CD14-positive monocyte (primary cell): ENCODE measurements at regions not wholly inside any gene's neighbourhood (a gene's known extent, or its start where the extent isn't known, plus 50 kb on each side); places are given as distances from the start of the nearest gene placed in this dataset.

Experiments
- DNase-seq, 3 donors: peaks; one replicate each; pipeline ENCODE4 v3.0.0-alpha.2; 2011 to 2022
- H2AFZ ChIP-seq: 2 replicates; pipeline ENCODE4 v1.6.0; 2012; ENCODE audit warnings: mild to moderate bottlenecking, low read depth, low read length, inconsistent platforms; ENCODE audit not compliant: insufficient read depth, poor library complexity, severe bottlenecking
- H3K27ac ChIP-seq, 2 donors: 1 replicate in 1 of 2; 2 replicates in 1 of 2; pipeline ENCODE4 v1.5.1; 2012 to 2013; ENCODE audit warnings: low read length in 2 of 2, control low read depth in 1 of 2, inconsistent platforms in 1 of 2, low read depth in 1 of 2, mild to moderate bottlenecking in 1 of 2
- H3K27me3 ChIP-seq, 2 donors: one replicate each; pipeline versions ENCODE4 v1.6.0 to v1.6.1; 2011 to 2013; ENCODE audit warnings: low read length in 2 of 2; ENCODE audit not compliant: control insufficient read depth in 2 of 2, insufficient read depth in 2 of 2
- H3K36me3 ChIP-seq, 2 donors: replicated peaks in 1 of 2; 1 replicate in 1 of 2; 2 replicates in 1 of 2; pipeline versions ENCODE4 v1.5.1 to v1.6.1; 2012 to 2013; ENCODE audit warnings: low read length in 2 of 2, control low read depth in 1 of 2, inconsistent platforms in 1 of 2, mild to moderate bottlenecking in 1 of 2; ENCODE audit not compliant: insufficient read depth in 2 of 2, control insufficient read depth in 1 of 2
- H3K4me1 ChIP-seq, 2 donors: 1 replicate in 1 of 2; 2 replicates in 1 of 2; pipeline versions ENCODE4 v1.5.1 to v1.6.1; 2012 to 2013; ENCODE audit warnings: low read length in 2 of 2, control low read depth in 1 of 2, inconsistent platforms in 1 of 2, mild to moderate bottlenecking in 1 of 2, moderate library complexity in 1 of 2; ENCODE audit not compliant: insufficient read depth in 2 of 2, control insufficient read depth in 1 of 2
- H3K4me2 ChIP-seq: replicated peaks from 2 replicates; pipeline ENCODE3; 2012; ENCODE audit warnings: low read length, moderate library complexity, mild to moderate bottlenecking; ENCODE audit not compliant: poor library complexity, severe bottlenecking; ENCODE audit errors: extremely low read depth
- H3K4me3 ChIP-seq, 3 experiments: fragments of 200-600 bp in 1 of 3; sonication (generic) in 1 of 3; replicated peaks in 1 of 3; 1 replicate in 2 of 3; 2 replicates in 1 of 3; pipeline ENCODE4 v1.5.1; 2011 to 2013; ENCODE audit warnings: low read length in 3 of 3, mild to moderate bottlenecking in 3 of 3, control low read depth in 2 of 3, low read depth in 2 of 3, inconsistent platforms in 1 of 3, moderate library complexity in 1 of 3
- H3K79me2 ChIP-seq: 2 replicates; pipeline ENCODE4 v1.6.0; 2012; ENCODE audit warnings: mild to moderate bottlenecking, control low read depth, inconsistent platforms, low read length, moderate library complexity; ENCODE audit not compliant: insufficient read depth
- H3K9ac ChIP-seq: 2 replicates; pipeline ENCODE4 v1.6.0; 2017; ENCODE audit warnings: low read length, mild to moderate bottlenecking; ENCODE audit not compliant: insufficient read depth, poor library complexity, severe bottlenecking
- H3K9me3 ChIP-seq, 2 donors: replicated peaks in 1 of 2; 1 replicate in 1 of 2; 2 replicates in 1 of 2; pipeline versions ENCODE4 v1.5.1 to v1.6.1; 2012 to 2013; ENCODE audit warnings: low read length in 2 of 2, control low read depth in 1 of 2; ENCODE audit not compliant: control insufficient read depth in 1 of 2, insufficient read depth in 1 of 2
- H4K20me1 ChIP-seq: 2 replicates; pipeline ENCODE4 v1.6.0; 2012; ENCODE audit warnings: mild to moderate bottlenecking, low read length, control low read depth, moderate library complexity; ENCODE audit not compliant: insufficient read depth
- H3K27ac Mint-ChIP-seq, 7 donors: one replicate each; pipeline ENCODE4 v1.8.0; 2020; ENCODE audit warnings: mild to moderate bottlenecking in 7 of 7, mixed read lengths in 7 of 7, moderate library complexity in 6 of 7, inconsistent platforms in 2 of 7
- H3K27me3 Mint-ChIP-seq, 3 donors: one replicate each; pipeline ENCODE4 v1.8.0; 2021 to 2022; ENCODE audit warnings: low read depth in 3 of 3, mild to moderate bottlenecking in 3 of 3, mixed read lengths in 3 of 3, moderate library complexity in 3 of 3, inconsistent platforms in 1 of 3
- H3K36me3 Mint-ChIP-seq, 2 donors: one replicate each; pipeline ENCODE4 v1.8.0; 2020; ENCODE audit warnings: mixed read lengths in 2 of 2, inconsistent platforms in 1 of 2, mild to moderate bottlenecking in 1 of 2
- H3K4me1 Mint-ChIP-seq: one replicate; pipeline ENCODE4 v1.8.0; 2020; ENCODE audit warnings: mild to moderate bottlenecking, mixed read lengths
- H3K4me3 Mint-ChIP-seq, 2 donors: one replicate each; pipeline ENCODE4 v1.8.0; 2020; ENCODE audit warnings: mild to moderate bottlenecking in 2 of 2, mixed read lengths in 2 of 2, moderate library complexity in 1 of 2
- H3K9me3 Mint-ChIP-seq, 7 donors: one replicate each; pipeline ENCODE4 v1.8.0; 2020 to 2022; ENCODE audit warnings: mixed read lengths in 7 of 7, mild to moderate bottlenecking in 6 of 7, moderate library complexity in 6 of 7, inconsistent platforms in 2 of 7
- WGBS: methylation state at CpG from one replicate; pipeline ENCODE4 v1.1.5; 2013; ENCODE audit warnings: missing lambda C conversion rate; ENCODE audit not compliant: insufficient coverage; 5-methylcytosine and 5-hydroxymethylcytosine counted together
- intact Hi-C, 2 donors: fragments of 100-400 bp; cut with micrococcal nuclease; formaldehyde crosslinking; loops; one replicate each; pipeline versions ENCODE4 v1.15.0 to v1.15.1; 2023
- TF ChIP-seq, protein P1 (sequence below): fragments of 200-600 bp; IDR thresholded peaks from one replicate; pipeline ENCODE4 v1.8.0; 2022; ENCODE audit warnings: antibody characterized with exemption, mild to moderate bottlenecking

DNA sequence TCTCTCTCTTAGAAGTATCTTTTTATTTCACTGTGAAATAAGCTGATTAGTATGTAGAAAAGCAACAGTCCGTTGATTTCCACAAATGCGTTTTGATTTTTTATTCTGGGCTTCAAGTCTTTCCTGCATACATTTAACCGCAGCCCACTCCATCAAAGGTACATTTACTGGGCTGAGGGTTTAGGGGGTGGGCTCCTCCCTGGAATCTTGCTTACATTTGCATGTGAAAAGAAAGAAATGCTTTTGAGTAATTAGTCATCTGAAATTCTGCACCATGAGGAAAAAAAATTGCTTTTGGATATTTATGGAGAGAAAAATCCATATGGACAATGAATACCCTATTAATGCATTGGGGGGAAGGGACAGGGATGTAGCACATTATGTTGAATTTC, 178.3 kb upstream of the MCHR2 start:
- H3K9me3 ChIP-seq: no peaks in the 10 kb centered on the region
- H3K79me2 ChIP-seq: no peaks in the 10 kb centered on the region
- Mint-ChIP-seq H3K4me3 (no peak overlapping the region), H3K9me3 (no peaks in the 10 kb centered on the region), H3K27me3 (peaks cover 2 to 4% (median 2%) of the 10 kb centered on the region in 3 donors), H3K27ac (no peak overlapping the region), H3K4me1 (no peaks in the 10 kb centered on the region), H3K36me3 (no peaks in the 10 kb centered on the region)
- no peak for DNase-seq
- no peak overlapping the region for H3K27ac ChIP-seq
- no peak overlapping the region for H2AFZ ChIP-seq
- H3K9ac ChIP-seq: no peak overlapping the region
- TF ChIP-seq, protein P1, sequence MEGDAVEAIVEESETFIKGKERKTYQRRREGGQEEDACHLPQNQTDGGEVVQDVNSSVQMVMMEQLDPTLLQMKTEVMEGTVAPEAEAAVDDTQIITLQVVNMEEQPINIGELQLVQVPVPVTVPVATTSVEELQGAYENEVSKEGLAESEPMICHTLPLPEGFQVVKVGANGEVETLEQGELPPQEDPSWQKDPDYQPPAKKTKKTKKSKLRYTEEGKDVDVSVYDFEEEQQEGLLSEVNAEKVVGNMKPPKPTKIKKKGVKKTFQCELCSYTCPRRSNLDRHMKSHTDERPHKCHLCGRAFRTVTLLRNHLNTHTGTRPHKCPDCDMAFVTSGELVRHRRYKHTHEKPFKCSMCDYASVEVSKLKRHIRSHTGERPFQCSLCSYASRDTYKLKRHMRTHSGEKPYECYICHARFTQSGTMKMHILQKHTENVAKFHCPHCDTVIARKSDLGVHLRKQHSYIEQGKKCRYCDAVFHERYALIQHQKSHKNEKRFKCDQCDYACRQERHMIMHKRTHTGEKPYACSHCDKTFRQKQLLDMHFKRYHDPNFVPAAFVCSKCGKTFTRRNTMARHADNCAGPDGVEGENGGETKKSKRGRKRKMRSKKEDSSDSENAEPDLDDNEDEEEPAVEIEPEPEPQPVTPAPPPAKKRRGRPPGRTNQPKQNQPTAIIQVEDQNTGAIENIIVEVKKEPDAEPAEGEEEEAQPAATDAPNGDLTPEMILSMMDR: no peak
- H3K4me3 ChIP-seq: no peak overlapping the region
- intact Hi-C loops: no loop called here
- WGBS: no CpG with 5 or more reads among the region's 3 CpGs
- H3K4me1 ChIP-seq: no peaks in the 10 kb centered on the region
- H3K4me2 ChIP-seq: no peak overlapping the region
- no peaks in the 10 kb centered on the region for H3K27me3 ChIP-seq
- no peaks in the 10 kb centered on the region for H4K20me1 ChIP-seq
- no peaks in the 10 kb centered on the region for H3K36me3 ChIP-seq

GRCh38 chr6:100171533-100172321, 177.7 kb upstream of the MCHR2 start:
- no peak for DNase-seq
- intact Hi-C loops: no loop called here
- Mint-ChIP-seq H3K9me3 (no peaks in the 10 kb centered on the region), H3K4me1 (no peaks in the 10 kb centered on the region), H3K27me3 (peaks cover 2 to 3% (median 3%) of the 10 kb centered on the region in 3 donors), H3K4me3 (no peak overlapping the region), H3K27ac (no peak overlapping the region), H3K36me3 (no peaks in the 10 kb centered on the region)
- Histone ChIP-seq H3K27ac (no peak overlapping the region), H3K79me2 (no peaks in the 10 kb centered on the region), H3K4me1 (no peaks in the 10 kb centered on the region), H3K4me2 (no peak overlapping the region), H3K9ac (no peak overlapping the region), H4K20me1 (no peaks in the 10 kb centered on the region), H3K4me3 (no peak overlapping the region), H3K27me3 (no peaks in the 10 kb centered on the region), H2AFZ (no peak overlapping the region), H3K36me3 (no peaks in the 10 kb centered on the region), H3K9me3 (no peaks in the 10 kb centered on the region)
- WGBS: 43% methylated on average over 1 of the region's 4 CpGs
- TF ChIP-seq, protein P1: no peak
